T-helper 2 cell treated with Interferon-gamma antibody and Interleukin-4, amounts not matched to agents 100 ng/mL and 5 ng/mL, for 36 hours (primary cell): ENCODE measurements at regions not wholly inside any gene's neighbourhood (a gene's known extent, or its start where the extent isn't known, plus 50 kb on each side); places are given as distances from the start of the nearest gene placed in this dataset.

Experiments used
- intact Hi-C: fragments of 100-400 bp; cut with micrococcal nuclease; formaldehyde crosslinking; loops from one replicate; pipeline ENCODE4 v1.15.1; 2023

DNA sequence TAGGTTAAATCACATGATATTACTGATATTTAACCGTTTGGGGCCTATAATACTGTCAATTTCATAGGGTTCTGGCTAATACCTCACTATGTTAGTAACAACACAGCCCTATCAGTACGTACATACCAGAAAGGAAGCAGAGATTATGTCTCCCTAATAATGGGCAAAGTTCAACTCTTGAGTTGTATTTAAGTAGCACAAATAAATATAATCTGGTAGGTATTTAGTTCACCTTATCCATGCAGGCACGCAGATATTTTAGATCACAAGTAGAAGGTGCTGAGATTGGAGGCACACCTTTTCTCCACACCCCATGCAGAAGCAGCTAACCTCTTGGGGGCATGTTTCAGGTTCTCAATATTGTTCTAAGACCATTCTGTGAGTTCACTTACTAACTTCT is 118.9 kb downstream of the IRS1 start:
- intact Hi-C loops = no loop called here

DNA sequence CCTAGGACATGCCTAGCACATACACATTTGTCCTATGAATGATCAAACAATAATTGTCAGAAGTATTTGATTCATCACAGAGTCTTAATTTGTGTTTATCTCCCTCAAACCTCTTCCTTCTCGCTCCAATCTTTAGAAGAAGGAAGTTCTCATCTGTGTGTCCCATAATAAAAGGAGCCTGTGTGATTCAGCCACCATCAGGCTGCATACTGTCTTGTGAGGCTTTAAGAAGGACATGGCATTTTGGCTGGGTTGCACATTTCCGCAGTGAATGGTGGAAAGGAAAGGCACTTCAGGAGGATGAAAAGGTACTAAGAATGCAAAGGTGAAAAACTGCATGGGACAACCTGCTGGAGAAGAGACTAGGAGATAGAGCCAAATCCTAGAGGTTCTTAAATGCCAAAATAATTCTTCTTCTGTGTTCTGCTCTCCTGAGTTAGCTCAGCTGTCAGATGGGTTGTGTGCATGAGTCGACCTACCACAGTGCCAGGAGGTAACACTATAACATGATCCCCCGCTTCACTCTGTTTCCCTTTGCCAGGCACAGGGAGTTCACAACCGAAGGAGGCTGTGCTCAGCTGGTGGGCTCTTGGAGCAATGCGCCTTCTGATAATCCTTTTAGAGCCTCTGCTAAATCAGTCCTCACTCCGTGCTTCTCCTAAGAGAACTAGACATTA is 120.1 kb downstream of the IRS1 start:
- intact Hi-C loops = no loop called here

- intact Hi-C loops = no loop called here
These were observed 121.2 kb downstream of the IRS1 start for GRCh38 chr2:226678422-226678821.

DNA sequence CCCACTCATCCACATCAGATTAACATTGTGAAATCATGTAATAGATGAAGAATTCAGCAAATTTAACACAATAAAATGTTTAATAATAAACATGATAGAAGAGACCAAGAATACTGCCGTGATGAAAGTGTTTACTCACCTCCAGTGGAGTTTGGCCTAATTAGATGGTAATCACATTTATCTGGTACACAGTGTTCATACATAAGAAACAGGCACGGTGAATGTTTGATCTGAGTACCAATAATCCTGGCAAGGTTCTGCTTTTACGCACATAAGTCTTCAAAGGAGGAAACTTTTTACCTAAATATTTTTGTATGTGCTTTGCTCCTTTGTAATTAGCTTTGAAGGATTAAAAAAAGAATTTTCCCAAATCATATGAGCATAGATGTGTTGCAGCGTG is 122.5 kb downstream of the IRS1 start:
- intact Hi-C loops = no loop called here

GRCh38 chr2:226676618-226677017 is 123.0 kb downstream of the IRS1 start:
- intact Hi-C loops = no loop called here

DNA sequence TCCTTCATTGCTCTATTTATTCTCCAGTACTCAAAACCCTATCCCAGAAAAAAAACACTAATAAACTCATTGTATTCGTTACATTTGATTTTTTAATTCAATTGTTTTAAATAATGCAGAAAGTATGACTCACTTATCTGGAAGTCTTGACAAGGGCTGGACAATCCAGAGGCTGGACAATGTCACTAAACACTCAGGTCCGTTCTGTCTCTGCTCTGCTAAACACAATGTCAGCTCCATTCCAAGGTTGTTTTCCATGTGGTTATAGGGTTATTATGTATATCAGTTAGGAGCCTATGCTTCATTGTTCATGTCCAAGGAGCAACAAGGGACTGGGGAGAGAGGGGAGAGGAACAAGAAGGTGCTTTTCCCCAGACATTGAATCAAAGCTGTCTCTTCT is 125.5 kb downstream of the IRS1 start:
- intact Hi-C loops = no loop called here

DNA sequence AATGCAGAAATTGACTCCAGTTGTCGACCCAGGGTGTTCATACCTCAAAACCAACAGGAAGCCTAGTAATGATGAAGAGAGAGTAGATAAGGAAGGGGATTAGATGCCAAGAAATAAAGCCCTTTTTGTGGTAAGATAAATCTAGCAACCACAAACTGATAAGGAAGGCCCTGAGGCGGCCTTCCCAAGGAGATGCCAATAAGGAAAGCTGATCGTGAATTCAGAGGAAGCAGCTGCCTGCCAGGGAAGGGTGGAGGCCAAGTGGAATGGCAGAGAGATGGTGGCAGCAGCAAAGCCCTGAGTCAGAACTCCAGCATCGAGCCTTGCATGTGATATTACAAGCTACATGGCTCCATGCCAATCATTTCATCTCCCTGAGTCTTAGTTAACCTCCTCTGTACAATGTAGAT is 126.3 kb downstream of the IRS1 start:
- intact Hi-C loops = no loop called here

DNA sequence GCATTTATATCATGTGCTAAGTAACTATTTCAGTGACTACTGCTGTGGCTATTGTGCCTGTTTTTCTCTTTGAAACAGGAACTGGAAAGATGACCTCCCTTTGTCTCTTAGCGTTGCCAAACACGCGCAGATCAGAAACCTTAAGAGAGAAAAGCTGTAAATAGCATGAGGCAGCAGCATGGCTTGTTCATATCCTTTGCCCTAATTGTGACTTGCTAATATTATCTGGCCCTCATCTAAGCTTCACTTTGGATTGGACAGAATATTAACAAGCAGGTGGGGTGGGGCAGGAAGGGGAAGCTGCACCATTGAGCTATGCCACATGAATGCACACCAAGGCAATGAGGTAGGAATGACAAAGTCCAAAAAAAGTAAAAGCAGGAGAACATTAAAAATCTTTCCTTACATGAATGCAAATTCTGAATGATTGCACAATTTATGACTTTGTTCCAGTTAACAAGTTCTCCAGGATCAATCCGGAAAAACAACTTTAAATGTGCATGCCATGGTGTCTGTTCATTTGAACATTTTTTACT is 128.4 kb downstream of the IRS1 start:
- intact Hi-C loops = no loop called here

- intact Hi-C loops = no loop called here
These were observed 129.7 kb downstream of the IRS1 start for GRCh38 chr2:226669905-226670304.

DNA sequence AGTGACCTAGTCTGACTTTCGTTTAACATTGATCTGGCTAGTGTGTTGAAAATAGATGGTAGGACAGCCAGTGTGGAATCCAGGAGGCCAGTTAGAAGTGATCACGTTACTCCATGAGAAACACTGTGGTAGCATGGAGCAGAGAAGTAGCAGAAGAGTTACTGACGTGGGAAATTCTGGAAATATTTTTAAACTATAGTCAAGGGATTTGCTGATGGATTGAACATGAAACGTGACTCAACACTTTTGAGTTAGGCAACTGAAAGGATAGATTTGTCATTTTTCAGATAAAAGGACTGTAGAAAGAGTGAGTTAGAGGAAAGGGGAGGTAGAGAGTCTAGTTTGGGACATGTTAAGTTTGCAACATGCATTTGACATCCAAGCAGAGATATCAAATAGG is 130.4 kb downstream of the IRS1 start:
- intact Hi-C loops = no loop called here

GRCh38 chr2:226667736-226668135 is 131.9 kb downstream of the IRS1 start:
- intact Hi-C loops = no loop called here

GRCh38 chr2:226665306-226665831 is 134.3 kb downstream of the IRS1 start:
- intact Hi-C loops = no loop called here

DNA sequence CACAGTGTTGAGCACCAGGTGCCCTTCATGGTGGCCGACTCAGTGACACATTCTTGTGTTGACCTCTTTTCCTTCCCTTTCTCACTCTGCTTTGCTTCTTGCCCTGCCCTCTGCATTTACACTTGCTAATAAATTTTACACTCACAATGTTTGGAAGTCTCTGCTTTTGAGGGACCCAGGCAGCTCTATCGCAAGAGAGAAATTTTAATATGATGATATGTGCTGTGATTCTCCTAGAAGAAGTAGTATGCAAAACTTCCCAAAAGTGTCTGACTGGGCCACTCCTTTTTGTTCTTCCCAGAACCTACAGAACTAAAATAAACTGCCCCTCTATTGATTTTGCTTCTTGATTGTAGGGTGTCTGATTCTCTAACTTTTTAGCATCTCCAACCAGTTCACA is 135.0 kb downstream of the IRS1 start:
- intact Hi-C loops = no loop called here

GRCh38 chr2:226664140-226664539 is 135.5 kb downstream of the IRS1 start:
- intact Hi-C loops = no loop called here

GRCh38 chr2:226661789-226662545 is 137.7 kb downstream of the IRS1 start:
- intact Hi-C loops = no loop called here

DNA sequence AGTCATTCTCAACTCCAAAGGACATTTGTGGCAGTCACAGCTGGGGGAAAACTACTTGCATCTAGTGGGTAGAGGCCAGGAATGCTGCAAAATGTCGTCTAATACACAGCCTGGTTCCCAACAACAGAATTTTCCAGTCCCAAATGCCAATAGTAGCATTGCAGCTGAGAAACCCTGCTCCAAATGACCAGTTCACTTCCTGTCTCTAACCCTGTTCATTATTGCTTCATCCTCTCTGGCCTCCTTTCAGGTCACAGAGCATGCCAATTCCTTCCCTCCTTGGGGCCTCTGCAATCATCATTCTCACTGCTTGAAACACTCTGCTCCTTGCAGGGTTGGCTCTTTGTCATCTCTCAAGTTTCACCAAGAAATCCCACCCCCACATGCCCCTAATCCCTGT is 139.1 kb downstream of the IRS1 start:
- intact Hi-C loops = no loop called here

GRCh38 chr2:226660124-226660523 is 139.5 kb downstream of the IRS1 start:
- intact Hi-C loops = no loop called here

GRCh38 chr2:226659410-226659809 is 140.2 kb downstream of the IRS1 start:
- intact Hi-C loops = loop anchor here (10.0 kb wide), 1 partner anchor 325 kb away; no protein-coding TSS in a partner anchor

- intact Hi-C loops = loop anchor here (10.0 kb wide), 1 partner anchor 326 kb away; no protein-coding TSS in a partner anchor
These were observed 141.1 kb downstream of the IRS1 start for GRCh38 chr2:226658555-226658954.

DNA sequence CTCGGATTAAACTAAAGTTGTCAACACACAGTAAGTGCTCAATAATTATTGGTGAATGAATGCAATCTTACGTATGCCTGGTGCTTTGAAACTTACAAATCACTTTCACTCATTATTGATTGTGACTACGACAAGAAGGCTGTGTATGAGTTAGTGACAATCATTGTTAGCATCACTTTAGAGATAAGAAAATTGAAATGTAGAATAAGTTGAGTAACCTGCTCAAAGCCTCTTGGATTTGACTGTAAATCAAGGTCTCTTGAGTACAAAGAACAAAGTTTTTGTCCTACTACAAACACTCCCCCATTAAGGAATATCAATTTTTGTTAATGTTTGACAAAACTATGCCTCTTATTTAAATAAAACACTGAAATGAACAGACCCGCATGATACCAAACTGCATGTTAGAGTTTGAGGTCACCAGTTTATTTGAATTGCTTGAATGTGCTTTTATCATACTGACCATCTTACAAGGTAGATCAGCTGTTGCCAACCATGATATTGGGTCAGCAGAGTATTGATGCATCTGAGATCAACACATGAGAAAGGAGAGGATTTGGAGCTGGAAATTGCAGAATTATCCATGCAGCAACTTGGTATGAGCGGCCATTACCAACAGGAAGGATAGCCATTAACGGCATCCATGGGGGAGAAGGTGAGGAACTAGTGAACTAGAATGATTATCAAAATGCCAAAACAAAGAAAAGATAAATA is 142.1 kb downstream of the IRS1 start:
- intact Hi-C loops = loop anchor here (10.0 kb wide), 1 partner anchor 327 kb away; no protein-coding TSS in a partner anchor

GRCh38 chr2:226656367-226656766 is 143.3 kb downstream of the IRS1 start:
- intact Hi-C loops = loop anchor here (10.0 kb wide), 1 partner anchor 328 kb away; no protein-coding TSS in a partner anchor

- intact Hi-C loops = loop anchor here (10.0 kb wide), 1 partner anchor 329 kb away; no protein-coding TSS in a partner anchor
These were observed 143.7 kb downstream of the IRS1 start for GRCh38 chr2:226655871-226656270.
